GM18519 (cell line): ENCODE measurements at regions not wholly inside any gene's neighbourhood (a gene's known extent, or its start where the extent isn't known, plus 50 kb on each side); places are given as distances from the start of the nearest gene placed in this dataset.
"Not testable (repeated sequence)": the region's sequence is repeated elsewhere in the genome, so short reads cannot be mapped to it uniquely, and the experiment has no call there.

Experiments
- ATAC-seq: cut with Tn5 transposase; IDR thresholded peaks from one replicate; pipeline ENCODE4 v1.9.1; 2021; ENCODE audit warnings: mild to moderate bottlenecking, moderate library complexity; ENCODE audit not compliant: unreplicated experiment, low FRiP score

DNA sequence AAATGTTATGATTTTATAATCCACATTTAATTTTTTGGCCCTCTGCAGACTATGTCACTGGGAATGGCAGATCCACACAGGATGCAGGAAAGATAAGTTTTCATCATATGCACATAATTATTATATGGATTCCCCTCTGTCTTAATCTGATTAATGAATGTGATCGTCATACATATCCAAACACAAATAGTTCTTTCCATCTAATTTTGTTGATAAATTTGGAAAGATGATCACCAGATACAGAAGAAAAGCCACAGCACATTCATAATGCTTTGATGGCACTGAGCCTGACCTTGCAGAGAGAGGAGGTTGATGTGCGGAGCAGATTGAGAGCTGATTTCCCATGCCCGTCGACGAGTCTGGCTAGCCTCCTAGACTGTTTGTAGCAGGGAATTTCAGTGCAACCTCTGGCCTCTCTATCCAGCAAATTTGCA is 471.5 kb downstream of the EPM2A start:
- no peak for ATAC-seq

- no peak for ATAC-seq
Measured at GRCh38 chr6:145266432-145267075, 468.8 kb downstream of the EPM2A start.

GRCh38 chr6:145267076-145267867 is 468.0 kb downstream of the EPM2A start:
- no peak for ATAC-seq

GRCh38 chr6:145270464-145270863 is 464.9 kb downstream of the EPM2A start:
- ATAC-seq = no peak

DNA sequence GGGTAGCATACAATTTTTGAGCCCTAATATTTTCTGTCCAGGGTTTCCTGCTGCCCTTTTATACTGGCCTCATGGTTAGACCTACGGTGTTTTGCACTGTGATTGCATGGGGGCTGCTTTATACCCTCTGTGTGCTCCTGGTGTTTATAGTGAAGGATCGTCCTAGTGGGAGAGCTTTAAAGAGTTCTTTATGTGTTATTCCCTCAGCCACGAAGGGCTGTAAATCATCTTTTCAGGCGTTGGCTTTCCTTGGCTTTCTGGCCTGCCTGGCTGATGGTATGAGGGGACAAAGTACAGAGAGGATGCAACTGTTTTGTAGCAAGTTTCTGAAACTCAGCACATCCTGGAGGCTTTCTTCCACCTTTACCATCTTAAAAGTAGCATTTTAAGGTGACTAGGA is 464.3 kb downstream of the EPM2A start:
- no peak for ATAC-seq

GRCh38 chr6:145271577-145271976 is 463.7 kb downstream of the EPM2A start:
- ATAC-seq = no peak

GRCh38 chr6:145272246-145272645 is 463.1 kb downstream of the EPM2A start:
- no peak for ATAC-seq

DNA sequence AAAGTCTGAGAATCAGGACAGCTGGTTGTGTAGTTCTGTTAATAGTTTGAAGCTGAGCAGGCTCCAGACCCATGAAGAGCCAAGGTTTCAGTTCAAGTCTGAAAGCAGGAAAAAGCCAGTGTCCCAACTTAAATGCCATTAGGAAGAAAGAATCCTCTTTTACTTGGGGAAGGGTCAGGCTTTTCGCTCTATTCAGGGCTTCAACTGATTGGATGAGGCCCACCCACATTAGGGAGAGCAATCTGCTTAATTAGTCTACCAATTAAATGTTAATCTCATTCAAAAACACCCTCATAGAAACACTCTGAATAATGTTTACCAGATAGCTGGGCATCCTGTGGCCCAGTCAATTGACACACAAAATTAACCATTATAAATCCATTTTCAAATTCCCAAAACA is 462.2 kb downstream of the EPM2A start:
- ATAC-seq = no peak

- ATAC-seq = no peak
Measured at GRCh38 chr6:145274083-145274482, 461.2 kb downstream of the EPM2A start.

- ATAC-seq = no peak
Measured at GRCh38 chr6:145275019-145275418, 460.3 kb downstream of the EPM2A start.

DNA sequence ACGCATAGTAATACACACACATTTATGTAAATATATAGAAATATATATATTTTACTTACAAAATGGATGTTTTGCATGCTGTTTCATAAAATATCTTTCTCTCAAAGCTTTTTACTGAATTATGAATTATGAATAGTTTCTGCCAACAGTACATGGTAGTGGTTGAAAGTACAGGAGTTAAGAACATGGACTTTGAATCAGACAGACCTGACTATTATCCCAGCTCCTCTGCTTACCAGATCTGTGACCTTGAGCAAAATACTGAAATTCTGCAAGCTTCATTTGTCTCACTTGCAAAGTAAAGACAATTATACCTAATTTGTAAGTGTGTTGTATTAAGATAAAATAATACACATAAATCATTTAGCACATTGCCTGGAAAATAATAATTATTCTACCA is 459.5 kb downstream of the EPM2A start:
- no peak for ATAC-seq

DNA sequence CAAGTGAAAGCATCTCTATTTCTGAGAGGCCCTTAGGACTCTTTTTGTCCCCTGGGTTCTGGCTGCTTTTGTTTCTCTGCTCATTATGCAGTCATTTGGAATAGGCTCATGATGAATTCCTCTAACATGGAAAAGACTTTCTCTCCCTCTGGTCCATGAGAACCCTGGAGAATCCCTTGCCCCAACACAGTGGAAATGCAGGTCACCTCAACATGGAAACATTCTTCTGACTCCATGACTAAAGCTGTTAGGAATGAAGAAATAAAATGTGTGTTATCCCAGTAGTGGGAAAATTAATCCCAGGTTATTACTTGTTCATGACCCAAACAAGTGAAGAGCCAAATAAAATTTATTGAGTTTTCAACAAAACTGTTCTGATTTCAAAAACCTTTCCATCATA is 458.6 kb downstream of the EPM2A start:
- ATAC-seq = no peak

- no peak for ATAC-seq
Measured at GRCh38 chr6:145277358-145278086, 457.8 kb downstream of the EPM2A start.

DNA sequence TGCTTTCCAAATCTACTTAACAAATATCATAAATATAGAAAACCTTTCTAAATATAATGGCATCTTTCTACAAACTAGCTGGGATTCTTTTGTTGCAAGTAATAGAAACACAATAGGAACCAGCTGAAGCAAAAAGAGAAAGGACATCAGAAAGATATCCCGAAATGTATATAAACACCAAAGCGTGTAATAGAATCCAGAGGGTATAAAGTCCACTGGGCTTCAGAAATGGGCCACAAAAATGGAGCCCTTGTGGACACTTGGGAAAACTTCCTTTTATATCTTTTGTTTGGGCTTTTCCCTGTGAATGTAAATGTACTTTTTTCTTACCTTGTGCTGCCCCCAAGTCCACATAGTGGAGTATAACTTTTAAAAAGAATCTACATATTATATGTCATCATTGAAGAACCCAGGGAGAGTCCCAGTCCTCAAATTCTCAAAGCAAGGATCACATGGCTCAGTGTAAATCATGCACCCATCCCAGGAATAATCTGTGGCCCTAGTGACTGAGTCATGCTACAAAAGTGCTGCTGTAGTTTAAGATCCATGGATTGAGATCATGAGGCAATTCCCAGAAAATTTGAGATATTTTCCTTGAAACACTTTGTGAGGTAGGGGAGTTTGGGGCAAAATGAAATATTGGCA is 457.0 kb downstream of the EPM2A start:
- ATAC-seq = no peak

DNA sequence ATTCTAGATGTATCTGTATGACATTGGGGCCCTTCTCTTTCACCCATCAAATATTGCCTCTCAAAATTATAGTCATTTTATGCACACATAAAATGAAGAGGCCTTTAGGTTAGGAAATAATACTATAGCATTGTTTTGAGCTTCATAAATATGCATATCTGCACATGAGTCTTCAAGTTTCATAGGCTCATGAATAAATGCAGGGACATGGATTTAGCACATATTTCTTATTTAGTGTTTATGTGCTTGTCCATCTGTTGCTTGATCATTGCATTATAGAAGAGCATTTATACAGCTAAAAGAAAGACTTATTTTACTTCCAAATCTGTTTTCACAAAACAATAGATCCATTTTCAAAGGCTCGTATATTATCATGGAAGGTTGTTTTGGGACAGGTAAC is 455.8 kb downstream of the EPM2A start:
- ATAC-seq = no peak

GRCh38 chr6:145279993-145280392 is 455.3 kb downstream of the EPM2A start:
- no peak for ATAC-seq

- not testable (repeated sequence) for ATAC-seq
Measured at GRCh38 chr6:145283209-145283608, 452.1 kb downstream of the EPM2A start.

- no peak for ATAC-seq
Measured at GRCh38 chr6:145283856-145284255, 451.5 kb downstream of the EPM2A start.

- no peak for ATAC-seq
Measured at GRCh38 chr6:145286916-145287315, 448.4 kb downstream of the EPM2A start.

GRCh38 chr6:145289573-145289972 is 445.7 kb downstream of the EPM2A start:
- no peak for ATAC-seq

DNA sequence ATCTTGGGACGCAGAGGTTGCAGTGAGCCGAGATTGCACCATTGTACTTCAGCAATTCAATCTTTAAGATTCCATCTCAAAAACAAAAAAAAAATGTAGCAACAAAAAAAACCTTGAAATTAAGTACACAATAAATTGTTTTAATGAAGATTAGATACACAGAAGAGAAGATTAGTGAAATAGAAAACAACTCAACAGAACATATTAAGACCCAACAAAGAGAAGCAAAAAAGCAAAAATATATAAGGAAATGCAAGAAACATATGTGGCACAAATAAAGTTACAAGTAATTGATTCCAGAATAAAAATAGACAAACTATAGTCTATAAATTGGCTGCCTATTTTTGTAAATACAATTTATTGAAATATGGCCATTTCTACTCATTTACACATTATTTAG is 445.2 kb downstream of the EPM2A start:
- ATAC-seq = no peak
